ENCODE measurements at regions not wholly inside any gene's neighbourhood (a gene's known extent, or its start where the extent isn't known, plus 50 kb on each side); places are given as distances from the start of the nearest gene placed in this dataset.
"Not testable (repeated sequence)": the region's sequence is repeated elsewhere in the genome, so short reads cannot be mapped to it uniquely, and the experiment has no call there.

DNA sequence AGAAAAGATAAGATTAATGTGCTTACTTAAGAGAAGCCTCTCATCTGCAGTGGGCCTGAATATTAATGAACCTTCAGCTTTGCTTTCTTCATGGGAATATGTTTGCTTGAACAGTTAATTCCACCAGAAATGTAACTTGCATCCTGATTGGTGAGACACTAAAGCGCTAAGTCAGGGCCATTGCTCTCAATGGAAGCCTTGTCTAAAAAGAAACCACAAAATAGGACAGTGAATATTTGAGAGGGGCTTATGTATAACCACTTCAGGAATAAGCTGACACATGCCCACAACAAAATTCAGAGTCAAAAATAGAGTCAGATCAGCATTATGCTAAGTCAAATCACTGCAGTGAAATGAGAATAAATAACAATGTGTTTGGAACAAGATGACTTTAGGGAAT, 1125.8 kb downstream of the STIM2 start:
- no peak for DNase-seq

DNA sequence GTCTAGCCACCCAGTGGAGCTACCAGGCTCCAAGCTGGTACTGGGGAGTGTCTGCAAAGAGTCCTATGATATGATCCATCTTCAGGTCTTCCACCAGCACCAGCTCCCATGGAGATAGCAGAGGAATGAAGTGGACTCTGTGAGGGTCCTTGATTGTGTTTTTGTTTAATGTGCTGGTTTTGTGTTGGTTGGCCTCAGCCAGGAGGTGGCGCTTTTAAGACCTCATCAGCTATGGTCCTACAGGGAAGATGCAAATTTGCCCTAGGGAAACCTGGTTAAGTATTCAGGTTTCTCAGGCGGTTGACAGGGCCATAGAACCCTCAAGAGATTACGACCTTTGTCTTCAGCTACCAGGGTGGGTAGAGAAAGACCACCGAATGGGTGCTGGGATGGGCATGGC, 1141.1 kb downstream of the STIM2 start:
- DNase-seq, result no peak

- no peak for DNase-seq
These were observed 1143.9 kb downstream of the STIM2 start for GRCh38 chr4:28004520-28004919.

DNA sequence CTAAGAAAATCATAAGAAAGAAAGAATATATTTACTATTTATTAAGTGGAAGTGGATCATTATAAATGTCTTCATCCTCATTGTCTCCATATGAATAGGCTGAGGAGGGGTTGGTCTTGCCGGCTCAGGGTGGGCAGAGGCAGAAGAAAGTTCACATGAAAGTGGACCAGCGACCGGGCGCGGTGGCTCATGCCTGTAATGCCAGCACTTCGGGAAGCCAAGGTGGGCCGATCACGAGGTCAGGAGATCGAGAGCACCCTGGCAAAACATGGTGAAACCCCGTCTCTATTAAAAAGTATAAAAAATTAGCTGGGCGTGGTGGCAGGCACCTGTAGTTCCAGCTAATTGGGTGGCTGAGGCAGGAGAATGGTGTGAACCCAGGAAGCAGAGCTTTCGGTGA, 1145.4 kb downstream of the STIM2 start:
- DNase-seq, result no peak

GRCh38 chr4:28007693-28008092, 1147.1 kb downstream of the STIM2 start:
- DNase-seq, result no peak

GRCh38 chr4:28009541-28009940, 1148.9 kb downstream of the STIM2 start:
- DNase-seq, result no peak

GRCh38 chr4:28010577-28011240, 1150.1 kb downstream of the STIM2 start:
- no peak for DNase-seq

DNA sequence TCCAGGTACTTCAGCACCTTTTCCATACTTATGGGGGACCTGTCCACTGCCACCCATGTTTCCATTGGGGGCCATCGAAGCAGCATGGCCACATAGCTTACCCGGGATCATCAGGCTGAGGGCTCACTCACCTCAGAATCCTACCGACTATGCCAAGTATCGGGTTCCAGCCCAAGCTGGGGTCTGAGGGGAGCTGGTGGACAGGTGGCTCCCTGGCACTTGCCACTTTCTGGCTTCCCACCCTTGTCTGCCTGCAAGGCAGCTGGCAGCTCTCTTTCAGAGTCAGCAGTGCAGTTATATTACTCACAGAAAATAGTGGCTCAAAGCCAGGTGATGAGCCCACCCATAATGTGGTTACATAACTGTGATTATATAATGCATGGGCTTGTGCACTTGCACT, 1153.8 kb downstream of the STIM2 start:
- peak in 1 of 2 experiments; percentile 1 for DNase-seq

DNA sequence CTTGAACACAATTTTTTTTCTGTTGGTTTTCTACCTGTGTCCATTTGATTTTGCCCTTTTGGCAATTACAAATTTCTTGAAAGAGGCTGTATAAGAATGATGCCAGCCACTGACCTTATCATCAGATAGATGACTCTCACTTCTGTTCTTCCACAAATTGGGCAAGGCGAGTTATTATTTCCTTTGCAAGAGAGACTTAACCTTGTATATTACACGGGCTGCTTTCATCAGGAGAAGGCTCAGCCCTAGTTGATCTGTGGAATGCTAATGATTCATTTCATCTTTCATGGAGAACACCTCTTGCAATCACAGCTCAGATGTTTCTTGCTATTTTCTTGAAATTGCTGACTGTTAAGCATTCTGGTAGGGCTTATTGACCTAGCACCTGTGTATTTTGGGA, 1155.4 kb downstream of the STIM2 start:
- no peak for DNase-seq

- not testable (repeated sequence) for DNase-seq
These were observed 1177.6 kb downstream of the STIM2 start for GRCh38 chr4:28038253-28038652.

DNA sequence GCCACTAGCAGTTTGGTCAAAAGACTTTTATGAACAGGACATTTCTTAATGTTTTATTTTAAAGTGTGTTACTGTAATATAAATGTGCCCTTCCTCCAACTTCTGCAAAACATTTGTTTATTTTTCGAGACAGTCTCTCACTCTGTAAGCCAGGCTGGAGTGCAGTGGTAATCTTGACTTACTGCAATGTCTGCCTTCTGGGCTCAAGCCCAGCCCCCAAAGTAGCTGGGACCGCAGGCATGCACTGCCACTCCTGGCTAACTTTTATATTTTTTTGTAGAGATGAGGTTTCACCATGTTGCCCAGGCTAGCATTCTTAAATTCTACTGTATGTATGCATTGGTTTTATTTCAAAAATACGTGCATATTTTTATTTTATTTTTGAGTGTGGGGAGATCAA, 1201.9 kb downstream of the STIM2 start:
- DNase-seq, result no peak

DNA sequence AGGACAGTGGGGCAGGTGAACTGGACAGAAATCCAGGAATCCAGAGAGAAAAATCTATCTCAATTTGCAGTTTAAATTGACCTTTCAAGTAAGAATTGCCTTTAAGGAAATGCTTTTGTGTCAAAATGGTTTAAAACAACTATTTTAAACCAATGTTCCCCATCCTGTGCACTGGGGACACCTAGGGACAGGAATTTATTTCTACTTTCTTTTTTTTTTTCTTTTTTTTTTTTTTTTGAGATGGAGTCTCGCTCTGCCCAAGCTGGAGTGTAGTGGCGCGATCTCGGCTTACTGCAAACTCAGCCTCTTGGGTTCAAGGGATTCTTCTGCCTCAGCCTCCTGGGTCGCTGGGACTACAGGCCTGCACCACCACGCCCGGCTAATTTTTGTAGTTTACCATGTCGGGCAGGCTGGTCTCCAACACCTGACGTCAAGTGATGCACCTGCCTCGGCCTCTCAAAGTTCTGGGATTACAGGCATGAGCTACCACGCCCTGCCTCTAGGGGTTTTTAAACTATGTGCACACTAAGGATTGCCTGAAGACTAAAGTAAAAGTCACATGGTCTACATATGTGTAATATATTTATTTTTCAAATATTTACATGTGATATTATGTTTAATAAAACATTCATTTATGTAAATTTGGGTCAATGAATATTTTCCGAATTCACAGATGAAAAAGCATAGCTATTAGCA, 1213.4 kb downstream of the STIM2 start:
- DNase-seq, result no peak

- DNase-seq, result no peak
These were observed 1214.8 kb downstream of the STIM2 start for GRCh38 chr4:28075401-28075956.

GRCh38 chr4:28077203-28077602, 1216.6 kb downstream of the STIM2 start:
- DNase-seq, result not testable (repeated sequence)

- DNase-seq, result no peak
These were observed 1222.2 kb downstream of the STIM2 start for GRCh38 chr4:28082686-28083390.

- DNase-seq, result peak; percentile 35 to 75
These were observed 1232.0 kb downstream of the STIM2 start for GRCh38 chr4:28092610-28093009.

- DNase-seq, result peak; percentile 68 to 77
These were observed 1232.4 kb downstream of the STIM2 start for GRCh38 chr4:28093071-28093470.

GRCh38 chr4:28101583-28101982, 1240.9 kb downstream of the STIM2 start:
- no peak for DNase-seq

DNA sequence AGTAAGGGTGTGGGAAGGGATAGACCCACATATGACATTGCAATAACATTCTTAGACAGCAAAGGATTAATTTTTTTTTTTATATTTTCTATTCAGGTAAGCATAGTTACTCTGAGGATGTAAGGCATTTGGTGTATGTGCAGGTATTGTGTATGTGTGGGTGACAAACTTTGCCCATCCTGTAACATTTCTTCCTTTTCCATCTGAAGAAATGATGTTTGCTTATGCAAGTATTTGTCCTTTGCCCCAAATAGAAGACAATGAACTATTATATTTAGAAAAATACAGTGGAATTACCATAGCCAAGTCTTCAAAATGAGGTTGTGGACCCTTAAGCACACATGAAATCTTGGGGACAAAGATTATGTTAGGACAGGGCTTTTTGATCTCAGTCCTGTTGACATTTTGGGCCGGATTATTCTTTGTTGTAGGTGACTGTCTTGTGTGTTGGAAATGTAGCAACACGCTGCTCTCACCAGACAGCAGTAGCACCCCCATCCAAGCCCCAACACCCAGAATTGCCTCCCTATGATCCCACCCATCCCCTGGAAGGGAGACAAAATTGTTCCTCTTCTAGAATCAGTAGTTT, 1244.7 kb downstream of the STIM2 start:
- DNase-seq, result no peak

DNA sequence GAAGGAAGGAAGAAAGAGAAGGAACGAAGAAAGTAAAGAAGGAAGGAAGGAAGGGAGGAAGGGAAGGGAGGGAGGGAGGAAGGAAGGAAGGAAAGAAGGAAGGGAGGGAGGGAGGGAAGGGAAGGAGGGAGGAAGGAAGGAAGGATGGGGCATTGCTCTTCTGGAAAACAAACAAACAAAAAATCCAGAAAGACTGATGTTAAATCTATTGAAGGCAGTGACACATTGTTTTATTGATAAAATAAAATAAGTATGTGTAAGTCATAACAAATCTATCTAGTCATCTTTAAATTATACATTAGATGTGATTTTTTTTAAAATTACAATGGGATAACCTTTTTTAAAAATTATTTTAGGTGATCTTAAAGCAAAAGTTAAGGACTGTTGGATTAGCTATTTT, 1245.5 kb downstream of the STIM2 start:
- no peak for DNase-seq

DNA sequence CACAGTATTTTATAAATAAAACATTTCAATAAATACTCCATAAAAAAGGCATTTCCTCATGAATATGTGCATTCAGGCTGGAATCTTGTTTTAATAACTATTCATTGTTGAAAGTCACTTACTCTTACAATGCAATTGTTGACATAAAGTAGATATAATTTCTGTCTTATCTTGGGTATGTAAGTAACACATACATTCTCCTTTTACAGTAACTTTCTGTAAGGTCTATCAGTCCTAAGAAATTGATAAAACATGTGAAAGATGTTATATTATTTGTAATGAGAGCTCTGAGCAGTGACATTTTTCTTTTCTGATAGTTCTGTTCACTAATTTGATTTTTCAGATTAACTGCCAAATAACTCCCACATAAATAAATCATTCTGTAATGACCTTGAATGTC, 1249.2 kb downstream of the STIM2 start:
- no peak for DNase-seq

DNA sequence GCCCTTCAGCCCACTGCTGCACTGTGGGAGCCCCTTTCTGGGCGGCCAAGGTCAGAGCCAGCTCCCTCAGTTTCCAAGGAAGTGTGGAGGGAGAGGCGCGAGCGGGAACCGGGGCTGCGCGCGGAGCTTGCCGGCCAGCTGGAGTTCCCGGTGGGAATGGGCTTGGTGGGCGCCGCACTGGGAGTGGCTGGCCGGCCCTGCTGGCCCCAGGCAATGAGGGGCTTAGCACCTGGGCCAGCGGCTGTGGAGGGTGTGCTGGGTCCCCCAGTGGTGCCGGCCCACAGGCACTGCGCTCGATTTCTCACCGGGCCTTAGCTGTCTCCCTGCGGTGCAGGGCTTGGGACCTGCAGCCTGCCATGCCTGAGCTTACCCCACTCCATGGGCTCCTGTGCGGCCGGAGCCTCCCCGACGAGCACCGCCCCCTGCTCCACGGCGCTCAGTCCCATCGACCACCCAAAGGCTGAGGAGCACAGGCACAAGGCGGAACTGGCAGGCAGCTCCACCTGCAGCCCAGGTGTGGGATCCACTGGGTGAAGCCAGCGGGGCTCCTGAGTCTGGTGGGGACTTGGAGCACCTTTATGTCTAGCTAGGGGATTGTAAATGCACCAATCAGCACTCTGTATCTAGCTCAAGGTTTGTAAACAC, 1252.2 kb downstream of the STIM2 start:
- DNase-seq, result not testable (repeated sequence)

- DNase-seq, result not testable (repeated sequence)
These were observed 1252.9 kb downstream of the STIM2 start for GRCh38 chr4:28113586-28113985.

All from NCI-H1930 (cell line).